Ishikawa (cell line): ENCODE measurements at regions not wholly inside any gene's neighbourhood (a gene's known extent, or its start where the extent isn't known, plus 50 kb on each side); places are given as distances from the start of the nearest gene placed in this dataset.
A peak's percentile ranks its signal among the peaks of the same experiment; 100 is the strongest.

Source experiments
- CEBPB ChIP-seq: IDR thresholded peaks from 2 replicates; pipeline ENCODE4 v1.6.1; 2012
- CREB1 ChIP-seq: IDR thresholded peaks from 2 replicates; pipeline ENCODE4 v1.6.1; 2012; ENCODE audit warnings: low read depth
- EGR1 ChIP-seq: IDR thresholded peaks from 2 replicates; pipeline ENCODE4 v1.6.1; 2012
- EP300 ChIP-seq: IDR thresholded peaks from 2 replicates; pipeline ENCODE4 v1.6.1; 2012; ENCODE audit warnings: borderline replicate concordance
- FOXM1 ChIP-seq: IDR thresholded peaks from 2 replicates; pipeline ENCODE4 v1.6.1; 2012; ENCODE audit warnings: low read depth, borderline replicate concordance
- NFIC ChIP-seq: IDR thresholded peaks from 2 replicates; pipeline ENCODE4 v1.6.1; 2012
- RAD21 ChIP-seq: IDR thresholded peaks from 2 replicates; pipeline ENCODE4 v1.6.1; 2012; ENCODE audit warnings: low read depth
- REST ChIP-seq: IDR thresholded peaks from 2 replicates; pipeline ENCODE4 v1.6.1; 2012; ENCODE audit warnings: low read depth, mild to moderate bottlenecking
- TAF1 ChIP-seq: IDR thresholded peaks from 2 replicates; pipeline ENCODE4 v1.6.1; 2012; ENCODE audit warnings: low read depth, mild to moderate bottlenecking
- TCF12 ChIP-seq: IDR thresholded peaks from 2 replicates; pipeline ENCODE4 v1.6.1; 2012; ENCODE audit warnings: low read depth
- TEAD4 ChIP-seq: IDR thresholded peaks from 2 replicates; pipeline ENCODE4 v1.6.1; 2012
- USF1 ChIP-seq: IDR thresholded peaks from 2 replicates; pipeline ENCODE4 v1.6.1; 2012
- YY1 ChIP-seq: IDR thresholded peaks from 2 replicates; pipeline ENCODE4 v1.6.1; 2012; ENCODE audit warnings: low read depth
- ZBTB7A ChIP-seq: IDR thresholded peaks from 2 replicates; pipeline ENCODE4 v1.6.1; 2012; ENCODE audit warnings: low read depth
- TF ChIP-seq, protein P1 (sequence below): IDR thresholded peaks from 2 replicates; pipeline ENCODE4 v1.6.1; 2012

GRCh38 chr13:88026241-88026640, 355.1 kb downstream of the SLITRK5 start:
- no peak for TF ChIP-seq NFIC
- no peak for TF ChIP-seq TEAD4
- TF ChIP-seq CREB1: no peak
- TF ChIP-seq USF1: no peak
- TF ChIP-seq FOXM1: no peak
- TF ChIP-seq TCF12: no peak

DNA sequence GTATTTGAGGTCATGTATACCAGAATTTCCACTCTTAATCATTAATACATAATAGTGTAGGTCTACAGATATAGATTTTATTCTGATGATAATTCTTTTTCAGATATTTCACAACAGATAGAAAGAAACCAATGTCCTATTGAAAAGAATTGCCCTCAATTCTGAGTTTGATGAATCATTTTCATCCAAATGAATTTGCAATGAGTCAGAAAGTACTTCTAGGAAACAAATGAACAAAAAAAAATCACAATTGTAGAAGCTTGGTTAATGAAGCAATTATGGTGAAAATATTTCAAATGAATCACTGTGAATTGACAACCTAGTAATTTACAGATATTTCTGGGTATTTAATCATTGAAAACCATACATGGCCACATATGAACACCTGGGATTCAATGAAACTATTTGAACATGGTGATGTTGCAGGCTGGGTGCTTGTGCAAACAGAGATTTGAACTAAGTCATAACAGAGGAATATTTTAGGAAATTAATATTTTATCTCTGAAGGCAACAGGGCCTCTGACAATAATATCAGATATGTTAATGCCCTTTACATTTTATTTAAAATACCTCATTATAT, 360.9 kb downstream of the SLITRK5 start:
- TF ChIP-seq EP300 (peak; percentile 33; the same call in 1 of the 2 replicates), TEAD4 (0 out of 2 replicates have a peak, but pooled peaks have one; percentile 18), CEBPB (no peak)
- TF ChIP-seq, protein P1, sequence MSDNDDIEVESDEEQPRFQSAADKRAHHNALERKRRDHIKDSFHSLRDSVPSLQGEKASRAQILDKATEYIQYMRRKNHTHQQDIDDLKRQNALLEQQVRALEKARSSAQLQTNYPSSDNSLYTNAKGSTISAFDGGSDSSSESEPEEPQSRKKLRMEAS: no peak

DNA sequence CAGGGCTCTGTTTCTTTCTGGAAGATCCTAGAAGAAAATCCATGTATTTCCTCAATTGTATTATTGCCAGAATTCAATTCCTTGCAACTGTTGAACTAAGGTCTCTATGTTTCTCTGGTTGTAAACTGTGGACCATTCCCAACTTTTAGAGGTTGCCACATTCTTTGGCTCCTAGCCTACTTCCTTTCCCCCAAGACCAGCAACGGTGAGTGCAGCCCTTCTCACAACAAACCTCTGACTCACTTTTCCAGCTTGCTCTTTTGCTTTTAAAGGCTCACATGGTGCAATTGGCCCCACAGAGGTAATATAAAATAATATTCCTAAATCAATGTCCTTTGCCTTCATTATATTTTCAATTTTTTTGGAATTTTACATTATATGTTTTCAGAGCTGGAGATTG, 371.3 kb downstream of the SLITRK5 start:
- TF ChIP-seq EP300: no peak
- no peak for TF ChIP-seq EGR1
- no peak for TF ChIP-seq TAF1
- no peak for TF ChIP-seq TEAD4
- TF ChIP-seq TCF12: no peak
- TF ChIP-seq RAD21: no peak

- no peak for TF ChIP-seq TEAD4
- no peak for TF ChIP-seq YY1
- no peak for TF ChIP-seq FOXM1
- TF ChIP-seq REST: no peak
- no peak for TF ChIP-seq ZBTB7A
- TF ChIP-seq, protein P1: no peak
- TF ChIP-seq EGR1: no peak
- no peak for TF ChIP-seq CEBPB
- TF ChIP-seq CREB1: no peak
- no peak for TF ChIP-seq EP300
- TF ChIP-seq NFIC: no peak
- TF ChIP-seq RAD21: no peak
- no peak for TF ChIP-seq TCF12
- TF ChIP-seq USF1: no peak
- TF ChIP-seq TAF1: no peak
Measured at GRCh38 chr13:88051746-88052482, 380.7 kb downstream of the SLITRK5 start.

DNA sequence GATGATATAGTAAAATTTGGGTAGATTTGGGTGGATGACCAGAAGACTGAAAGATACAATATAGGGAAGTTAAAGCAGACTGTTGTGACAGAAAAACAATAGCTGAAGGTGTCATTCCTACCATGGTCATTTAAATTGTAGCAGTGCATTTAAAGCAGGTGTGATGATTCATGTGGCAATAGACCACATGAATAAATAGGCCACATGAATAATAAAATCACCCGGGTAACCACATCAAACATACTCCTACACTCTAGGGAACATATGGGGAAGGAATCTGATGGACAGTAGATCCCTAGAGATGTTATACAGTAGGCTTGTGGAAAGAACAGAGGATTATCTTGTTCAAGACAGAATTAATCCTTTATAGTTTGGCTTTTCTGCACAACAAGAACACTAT, 392.6 kb downstream of the SLITRK5 start:
- no peak for TF ChIP-seq FOXM1
- TF ChIP-seq, protein P1: no peak
- TF ChIP-seq TEAD4: no peak

DNA sequence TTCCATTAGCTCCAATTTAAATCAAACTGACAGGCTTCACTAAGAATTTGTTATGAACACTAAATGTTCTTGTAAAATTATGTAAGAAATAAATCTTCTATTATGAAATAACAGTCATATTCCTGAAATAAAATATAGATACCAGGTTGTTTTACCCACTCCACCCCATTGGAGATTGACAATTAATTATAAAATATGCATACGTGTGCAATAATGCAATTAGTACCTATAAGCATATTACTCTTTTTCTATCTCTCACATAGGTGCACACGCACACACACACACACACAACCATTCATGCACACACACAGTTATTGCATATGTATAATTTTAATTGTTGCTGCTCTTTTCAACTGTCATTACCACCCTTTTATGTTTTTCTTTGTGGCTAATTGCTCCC, 395.7 kb downstream of the SLITRK5 start:
- no peak for TF ChIP-seq YY1
- no peak for TF ChIP-seq EGR1
- TF ChIP-seq FOXM1: no peak
- no peak for TF ChIP-seq RAD21
- TF ChIP-seq USF1: no peak
- TF ChIP-seq, protein P1: no peak
- TF ChIP-seq NFIC: no peak
- TF ChIP-seq REST: no peak
- no peak for TF ChIP-seq TAF1
- no peak for TF ChIP-seq TCF12
- TF ChIP-seq CEBPB: no peak
- TF ChIP-seq CREB1: no peak
- TF ChIP-seq EP300: no peak
- TF ChIP-seq TEAD4: no peak
- no peak for TF ChIP-seq ZBTB7A
